ENCODE measurements at regions not wholly inside any gene's neighbourhood (a gene's known extent, or its start where the extent isn't known, plus 50 kb on each side); places are given as distances from the start of the nearest gene placed in this dataset.

- DNase-seq (ENCODE audit: low spot score), result no peak
- ChIA-PET POLR2A (ENCODE audit: low non-redundant PET) (no interaction called here), CTCF (no interaction called here)
- no peak overlapping the region for H3K27ac ChIP-seq
- no peak for TF ChIP-seq CTCF (conservative IDR thresholded peaks at IDR 0.05; ENCODE audit: low read depth)
These were observed 1084.1 kb downstream of the FAM133A start for GRCh38 chrX:94758130-94758529.

DNA sequence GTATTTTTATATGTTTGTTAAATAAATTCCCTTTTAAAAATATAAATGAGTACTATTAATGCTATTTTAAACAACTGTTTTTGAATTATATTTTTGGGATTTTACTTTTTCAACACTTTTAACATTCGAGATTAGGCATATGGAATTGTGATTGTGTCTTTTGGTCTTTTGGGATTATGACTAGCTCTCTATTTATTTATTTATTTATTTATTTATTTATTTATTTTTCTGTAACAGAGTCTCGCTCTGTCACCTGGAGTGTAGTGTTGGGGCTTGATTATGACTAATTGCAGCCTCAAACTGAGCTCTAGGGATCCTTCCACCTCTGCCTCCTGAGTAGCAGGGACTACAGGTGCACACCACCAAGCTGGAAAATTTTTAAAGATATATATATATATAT lies 1101.6 kb downstream of the FAM133A start:
- TF ChIP-seq CTCF (conservative IDR thresholded peaks at IDR 0.05; ENCODE audit: low read depth), result no peak
- CTCF ChIA-PET, result interaction anchor here (0.7 kb wide), 1 partner anchor 28 kb away, joined by 3 read pairs; no protein-coding TSS in a partner anchor
- DNase-seq (ENCODE audit: low spot score), result no peak
- no peak overlapping the region for H3K27ac ChIP-seq
- POLR2A ChIA-PET (ENCODE audit: low non-redundant PET), result no interaction called here

DNA sequence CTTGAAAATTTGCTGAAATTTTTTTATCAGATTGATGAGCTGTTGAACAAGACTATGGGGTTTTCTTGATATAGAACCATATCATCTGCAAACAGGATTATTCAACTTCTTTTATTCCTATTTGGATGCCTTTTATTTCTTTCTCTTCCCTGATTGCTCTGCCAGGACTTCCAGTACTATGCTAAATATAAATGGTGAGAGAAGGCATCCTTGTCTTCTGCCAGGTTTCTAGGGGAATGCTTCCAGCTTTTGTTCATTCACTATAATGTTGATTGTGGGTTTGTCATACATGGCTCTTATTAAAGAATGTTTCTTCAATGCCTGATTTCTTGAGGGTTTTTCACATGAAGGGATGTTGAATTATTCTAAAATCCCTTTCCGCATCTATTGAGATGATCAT lies 1139.5 kb downstream of the FAM133A start:
- no peak for TF ChIP-seq CTCF (conservative IDR thresholded peaks at IDR 0.05; ENCODE audit: low read depth)
- H3K27ac ChIP-seq, result no peak overlapping the region
- ChIA-PET POLR2A (ENCODE audit: low non-redundant PET) (no interaction called here), CTCF (no interaction called here)
- no peak for DNase-seq (ENCODE audit: low spot score)

DNA sequence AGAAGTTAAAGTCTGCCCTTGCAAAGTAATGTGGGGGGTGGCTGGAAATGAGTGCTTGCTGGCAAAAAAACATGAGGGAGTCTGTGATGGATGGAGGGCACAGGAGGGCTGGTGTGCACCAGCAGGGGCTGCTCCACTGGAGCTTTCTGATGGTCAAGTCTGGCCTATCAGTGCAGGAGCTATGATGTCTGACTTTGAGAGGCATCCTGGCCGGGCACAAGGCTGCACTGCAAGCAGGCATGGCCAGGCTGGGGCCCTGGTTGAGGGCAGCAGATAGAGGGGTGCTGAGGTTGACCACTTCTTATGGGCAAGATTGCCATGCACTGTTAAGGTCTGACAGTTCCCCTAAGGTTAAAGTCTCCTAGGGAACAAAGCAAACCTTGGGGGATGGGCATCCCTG lies 1140.2 kb downstream of the FAM133A start:
- ChIA-PET CTCF (no interaction called here), POLR2A (ENCODE audit: low non-redundant PET) (no interaction called here)
- TF ChIP-seq CTCF (conservative IDR thresholded peaks at IDR 0.05; ENCODE audit: low read depth), result no peak
- no peak overlapping the region for H3K27ac ChIP-seq
- DNase-seq (ENCODE audit: low spot score), result no peak

DNA sequence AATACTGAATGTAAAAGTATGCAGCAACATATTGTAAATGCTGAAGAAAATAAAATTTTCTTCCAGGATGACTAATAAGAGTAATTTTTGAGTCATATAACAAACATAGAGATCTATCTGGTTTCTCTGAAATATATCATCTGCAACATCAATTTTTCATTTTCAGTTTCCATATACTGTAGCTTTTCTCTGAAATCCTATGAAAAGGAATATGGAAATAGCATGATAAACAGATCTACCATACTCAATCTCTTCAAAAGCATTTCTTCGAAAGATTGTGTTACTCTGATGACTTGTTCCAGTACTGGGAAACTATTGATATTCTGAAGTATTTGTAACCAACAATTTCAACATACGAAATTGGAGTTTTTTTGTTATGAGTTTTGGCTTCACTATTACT lies 1156.7 kb downstream of the FAM133A start:
- ChIA-PET CTCF (no interaction called here), POLR2A (ENCODE audit: low non-redundant PET) (no interaction called here)
- H3K27ac ChIP-seq, result no peak overlapping the region
- no peak for TF ChIP-seq CTCF (conservative IDR thresholded peaks at IDR 0.05; ENCODE audit: low read depth)
- no peak for DNase-seq (ENCODE audit: low spot score)

DNA sequence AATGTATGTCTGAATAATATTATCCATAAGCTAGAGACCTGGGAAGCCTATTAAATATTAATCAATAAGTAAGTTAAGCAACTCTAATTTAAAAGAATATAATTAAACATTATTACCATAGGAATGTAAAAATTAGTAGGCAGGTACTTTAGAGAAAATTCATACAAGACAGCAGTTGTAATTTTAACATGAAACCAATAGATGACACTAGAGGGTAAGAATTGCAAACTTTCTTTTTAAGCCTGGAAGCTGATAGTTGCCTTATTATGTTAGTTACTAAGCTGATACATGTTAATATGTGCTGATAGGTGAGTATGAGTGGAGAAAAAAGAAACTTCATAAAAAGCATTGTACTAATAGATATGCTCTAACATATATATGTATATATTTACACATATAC lies 1157.4 kb downstream of the FAM133A start:
- POLR2A ChIA-PET (ENCODE audit: low non-redundant PET), result no interaction called here
- H3K27ac ChIP-seq, result no peak overlapping the region
- DNase-seq (ENCODE audit: low spot score), result no peak
- peak; percentile 26; the same call in 1 of the 2 replicates for TF ChIP-seq CTCF (conservative IDR thresholded peaks at IDR 0.05; ENCODE audit: low read depth)
- CTCF ChIA-PET, result no interaction called here

DNA sequence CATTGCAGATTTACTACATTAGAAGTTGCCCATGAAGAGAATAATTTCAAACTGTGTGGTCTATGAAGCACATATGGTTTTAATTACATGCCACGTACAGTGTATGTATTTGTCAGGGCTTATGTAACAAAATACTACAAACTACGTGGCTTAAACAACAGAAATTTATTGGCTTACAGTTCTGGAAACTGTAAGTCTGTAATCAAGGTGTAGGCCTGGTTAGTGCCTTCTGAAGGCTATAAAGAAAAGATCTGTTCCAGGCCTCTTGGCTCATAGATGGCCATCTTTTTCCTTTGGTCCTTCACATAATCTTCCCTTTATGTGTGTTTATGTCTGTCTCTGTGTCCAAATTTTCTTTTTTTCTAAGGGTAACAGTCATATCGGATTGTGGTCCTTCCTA lies 1160.2 kb downstream of the FAM133A start:
- H3K27ac ChIP-seq, result no peak overlapping the region
- no peak for DNase-seq (ENCODE audit: low spot score)
- ChIA-PET POLR2A (ENCODE audit: low non-redundant PET) (no interaction called here), CTCF (no interaction called here)
- TF ChIP-seq CTCF (conservative IDR thresholded peaks at IDR 0.05; ENCODE audit: low read depth), result no peak

Measured in RWPE1 (cell line).